ENCODE measurements at regions not wholly inside any gene's neighbourhood (a gene's known extent, or its start where the extent isn't known, plus 50 kb on each side); places are given as distances from the start of the nearest gene placed in this dataset.

DNA sequence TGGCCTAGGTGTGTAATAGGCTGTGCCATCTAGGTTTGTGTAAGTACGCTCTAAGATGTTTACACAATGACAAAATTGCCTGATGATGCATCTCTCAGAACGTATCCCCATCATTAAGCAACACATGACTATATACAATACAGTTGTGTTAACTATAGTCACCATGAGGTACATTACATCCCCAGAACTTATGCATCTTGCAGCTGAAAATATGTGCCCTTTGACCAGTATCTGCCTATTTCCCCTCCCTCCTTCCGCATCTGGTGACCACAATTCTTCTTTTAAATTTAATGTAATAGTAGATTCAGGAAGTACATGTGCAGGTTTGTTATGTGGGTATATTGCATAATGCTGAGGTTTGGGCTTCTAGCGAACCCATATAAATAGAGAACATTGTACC is 239.8 kb upstream of the IL1RAPL1 start:
- BruUV-seq (replicated peaks) = no TSS peak
- intact Hi-C loops (cut with micrococcal nuclease; ENCODE audit: unreplicated experiment) = no loop called here
- H3K9me2 ChIP-seq (ENCODE audit: insufficient read depth) = no peaks in the 10 kb centered on the region

DNA sequence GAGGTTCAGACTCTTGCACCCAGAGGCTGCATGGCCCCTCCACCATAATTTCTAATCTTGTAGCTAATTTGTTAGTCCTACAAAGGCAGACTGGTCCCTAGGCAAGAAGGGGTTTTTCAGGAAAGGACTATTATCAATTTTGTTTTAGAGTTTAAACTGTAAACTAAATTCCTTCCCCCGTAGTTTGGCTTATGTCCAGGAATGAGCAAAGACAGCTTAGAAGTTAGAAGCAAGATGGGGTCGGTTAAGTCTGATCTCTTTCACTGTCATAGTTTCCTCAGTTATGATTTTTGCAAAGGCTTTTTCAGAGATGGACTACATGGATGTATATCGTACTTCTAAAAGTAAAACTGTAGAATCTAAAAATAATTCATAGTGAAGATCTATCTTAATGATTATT is 258.1 kb upstream of the IL1RAPL1 start:
- Histone ChIP-seq H3K27me3 (ENCODE audit: insufficient read depth, low read depth) (no peaks in the 10 kb centered on the region), H3K4me3 (no peak overlapping the region), H3K36me3 (ENCODE audit: low read depth) (no peaks in the 10 kb centered on the region), H3K4me1 (replicated peaks; ENCODE audit: insufficient read depth) (no peaks in the 10 kb centered on the region), H3K4me2 (no peak overlapping the region), H4K20me1 (ENCODE audit: insufficient read depth) (no peaks in the 10 kb centered on the region), H2AFZ (no peak overlapping the region), H3K79me2 (ENCODE audit: low read depth) (no peaks in the 10 kb centered on the region), H3K27ac (no peak overlapping the region), H3K9me2 (ENCODE audit: insufficient read depth) (no peaks in the 10 kb centered on the region), H3K9me3 (ENCODE audit: insufficient read depth, low read depth) (no peaks in the 10 kb centered on the region), H3F3A (ENCODE audit: insufficient read depth, low read depth) (no peaks in the 10 kb centered on the region)
- no peak for TF ChIP-seq EZH2 (IDR thresholded peaks at IDR 0.05; ENCODE audit: low read depth)
- TF ChIP-seq, protein P1, sequence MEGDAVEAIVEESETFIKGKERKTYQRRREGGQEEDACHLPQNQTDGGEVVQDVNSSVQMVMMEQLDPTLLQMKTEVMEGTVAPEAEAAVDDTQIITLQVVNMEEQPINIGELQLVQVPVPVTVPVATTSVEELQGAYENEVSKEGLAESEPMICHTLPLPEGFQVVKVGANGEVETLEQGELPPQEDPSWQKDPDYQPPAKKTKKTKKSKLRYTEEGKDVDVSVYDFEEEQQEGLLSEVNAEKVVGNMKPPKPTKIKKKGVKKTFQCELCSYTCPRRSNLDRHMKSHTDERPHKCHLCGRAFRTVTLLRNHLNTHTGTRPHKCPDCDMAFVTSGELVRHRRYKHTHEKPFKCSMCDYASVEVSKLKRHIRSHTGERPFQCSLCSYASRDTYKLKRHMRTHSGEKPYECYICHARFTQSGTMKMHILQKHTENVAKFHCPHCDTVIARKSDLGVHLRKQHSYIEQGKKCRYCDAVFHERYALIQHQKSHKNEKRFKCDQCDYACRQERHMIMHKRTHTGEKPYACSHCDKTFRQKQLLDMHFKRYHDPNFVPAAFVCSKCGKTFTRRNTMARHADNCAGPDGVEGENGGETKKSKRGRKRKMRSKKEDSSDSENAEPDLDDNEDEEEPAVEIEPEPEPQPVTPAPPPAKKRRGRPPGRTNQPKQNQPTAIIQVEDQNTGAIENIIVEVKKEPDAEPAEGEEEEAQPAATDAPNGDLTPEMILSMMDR (conservative IDR thresholded peaks at IDR 0.05) = no peak
- CTCF ChIA-PET = no interaction called here
- DNase-seq = no peak
- POLR2A ChIA-PET (ENCODE audit: unreplicated experiment) = no interaction called here
- BruUV-seq (replicated peaks) = no TSS peak
- intact Hi-C loops (cut with micrococcal nuclease; ENCODE audit: unreplicated experiment) = no loop called here

More for the DNA sequence above, 239.8 kb upstream of the IL1RAPL1 start:
- TF ChIP-seq EZH2 (IDR thresholded peaks at IDR 0.05; ENCODE audit: low read depth) = no peak
- TF ChIP-seq, protein P1 (conservative IDR thresholded peaks at IDR 0.05) = no peak
- CTCF ChIA-PET = no interaction called here
- Histone ChIP-seq H3K4me2 (no peak overlapping the region), H3K79me2 (ENCODE audit: low read depth) (no peaks in the 10 kb centered on the region), H4K20me1 (ENCODE audit: insufficient read depth) (no peaks in the 10 kb centered on the region), H3K27me3 (ENCODE audit: insufficient read depth, low read depth) (no peaks in the 10 kb centered on the region), H2AFZ (no peak overlapping the region), H3K36me3 (ENCODE audit: low read depth) (no peaks in the 10 kb centered on the region), H3K4me3 (no peak overlapping the region), H3K27ac (no peak overlapping the region), H3K4me1 (replicated peaks; ENCODE audit: insufficient read depth) (no peaks in the 10 kb centered on the region), H3K9me3 (ENCODE audit: insufficient read depth, low read depth) (no peaks in the 10 kb centered on the region), H3F3A (ENCODE audit: insufficient read depth, low read depth) (no peaks in the 10 kb centered on the region)
- POLR2A ChIA-PET (ENCODE audit: unreplicated experiment) = no interaction called here
- DNase-seq = no peak

DNA sequence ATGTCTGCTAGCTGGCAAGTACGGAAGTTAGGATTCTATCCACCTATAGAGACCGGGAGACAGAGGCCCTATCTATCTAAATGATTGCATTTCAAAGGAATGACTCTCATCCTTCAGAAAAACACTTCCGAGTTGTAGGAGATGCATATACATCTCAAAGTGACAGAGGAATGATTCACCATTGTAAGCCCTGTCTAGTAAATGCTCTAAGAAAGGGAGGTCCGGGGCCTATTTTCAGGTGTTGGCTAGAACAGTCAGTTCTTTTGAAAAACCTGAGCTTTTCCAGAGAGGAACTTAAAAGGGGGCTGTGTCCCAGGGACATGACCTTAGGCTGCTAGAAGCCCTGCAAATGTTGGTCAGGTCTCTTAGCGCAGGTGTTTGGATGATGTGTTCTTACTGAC is 262.9 kb upstream of the IL1RAPL1 start:
- no peak overlapping the region for H3K4me2 ChIP-seq
- intact Hi-C loops (cut with micrococcal nuclease; ENCODE audit: unreplicated experiment) = no loop called here
- no peaks in the 10 kb centered on the region for H3K4me1 ChIP-seq (replicated peaks; ENCODE audit: insufficient read depth)
- no peaks in the 10 kb centered on the region for H3K9me3 ChIP-seq (ENCODE audit: insufficient read depth, low read depth)
- TF ChIP-seq EZH2 (IDR thresholded peaks at IDR 0.05; ENCODE audit: low read depth) = no peak
- TF ChIP-seq, protein P1 (conservative IDR thresholded peaks at IDR 0.05) = no peak
- no peaks in the 10 kb centered on the region for H3K79me2 ChIP-seq (ENCODE audit: low read depth)
- H3K27me3 ChIP-seq (ENCODE audit: insufficient read depth, low read depth) = no peaks in the 10 kb centered on the region
- H2AFZ ChIP-seq = no peak overlapping the region
- H3K27ac ChIP-seq = no peak overlapping the region
- no peaks in the 10 kb centered on the region for H3F3A ChIP-seq (ENCODE audit: insufficient read depth, low read depth)
- H3K9me2 ChIP-seq (ENCODE audit: insufficient read depth) = no peaks in the 10 kb centered on the region
- no peaks in the 10 kb centered on the region for H3K36me3 ChIP-seq (ENCODE audit: low read depth)
- DNase-seq = no peak
- CTCF ChIA-PET = no interaction called here
- H3K4me3 ChIP-seq = no peak overlapping the region
- POLR2A ChIA-PET (ENCODE audit: unreplicated experiment) = no interaction called here
- BruUV-seq (replicated peaks) = no TSS peak
- H4K20me1 ChIP-seq (ENCODE audit: insufficient read depth) = no peaks in the 10 kb centered on the region

All from PC-9 (cell line).